ENCODE measurements at regions not wholly inside any gene's neighbourhood (a gene's known extent, or its start where the extent isn't known, plus 50 kb on each side); places are given as distances from the start of the nearest gene placed in this dataset.

GRCh38 chr3:154718053-154718452 is 288.1 kb upstream of the GPR149 start:
- DNase-seq: no peak
- TF ChIP-seq CTCF (IDR thresholded peaks at IDR 0.05) (no peak), POLR2A (IDR thresholded peaks at IDR 0.05) (no peak), POLR2AphosphoS5 (IDR thresholded peaks at IDR 0.05) (no peak)
- Histone ChIP-seq H3K27ac (no peak overlapping the region), H3K4me3 (no peak overlapping the region), H3K4me1 (no peaks in the 10 kb centered on the region), H3K36me3 (no peaks in the 10 kb centered on the region), H3K9me3 (no peaks in the 10 kb centered on the region), H3K27me3 (no peaks in the 10 kb centered on the region)
- intact Hi-C loops (cut with DNase I; ENCODE audit: low total_unique reads): no loop called here
- WGBS, 5 donors: 34 to 67% (median 59%) methylated on average over 1 of the region's 1 CpG

DNA sequence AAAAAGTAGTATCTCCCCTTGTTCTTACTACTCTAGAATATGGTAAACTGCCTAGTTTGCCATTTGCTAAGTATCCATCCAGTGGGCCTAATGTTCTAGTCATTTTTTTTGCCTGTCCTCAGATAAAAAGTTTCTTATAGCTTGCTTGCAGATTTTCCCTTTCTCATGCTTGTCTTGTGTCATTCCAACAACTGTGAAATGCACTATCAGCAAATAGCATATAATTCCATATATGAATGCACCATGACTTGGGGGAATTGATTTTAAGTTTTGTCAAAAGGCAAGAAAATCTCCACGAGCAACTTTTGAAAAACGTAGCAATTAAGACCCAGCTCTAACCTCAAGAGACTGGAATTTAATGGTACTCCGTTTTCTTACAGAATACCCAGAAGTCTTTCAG is 286.2 kb upstream of the GPR149 start:
- H3K9me3 ChIP-seq: no peaks in the 10 kb centered on the region
- H3K27ac ChIP-seq: no peak overlapping the region
- H3K4me1 ChIP-seq: no peaks in the 10 kb centered on the region
- WGBS, 5 donors: 83 to 91% (median 86%) methylated on average over 3 of the region's 3 CpGs
- H3K36me3 ChIP-seq: no peaks in the 10 kb centered on the region
- H3K4me3 ChIP-seq: no peak overlapping the region
- intact Hi-C loops (cut with DNase I; ENCODE audit: low total_unique reads): no loop called here
- TF ChIP-seq CTCF (IDR thresholded peaks at IDR 0.05): no peak
- TF ChIP-seq POLR2A (IDR thresholded peaks at IDR 0.05): no peak
- no peak for TF ChIP-seq POLR2AphosphoS5 (IDR thresholded peaks at IDR 0.05)
- no peak for TF ChIP-seq EP300 (IDR thresholded peaks at IDR 0.05)
- DNase-seq: no peak
- H3K27me3 ChIP-seq: no peaks in the 10 kb centered on the region

GRCh38 chr3:154708554-154708953 is 278.6 kb upstream of the GPR149 start:
- H3K4me1 ChIP-seq: no peaks in the 10 kb centered on the region
- no peaks in the 10 kb centered on the region for H3K27me3 ChIP-seq
- no peaks in the 10 kb centered on the region for H3K36me3 ChIP-seq
- 73 to 92% (median 86%) methylated on average over 1 of the region's 1 CpG for WGBS, 5 donors
- no peaks in the 10 kb centered on the region for H3K9me3 ChIP-seq
- intact Hi-C loops (cut with DNase I; ENCODE audit: low total_unique reads): no loop called here
- no peak overlapping the region for H3K4me3 ChIP-seq
- no peak overlapping the region for H3K27ac ChIP-seq
- no peak for DNase-seq
- TF ChIP-seq POLR2A (IDR thresholded peaks at IDR 0.05): no peak
- TF ChIP-seq EP300 (IDR thresholded peaks at IDR 0.05): no peak
- no peak for TF ChIP-seq CTCF (IDR thresholded peaks at IDR 0.05)
- no peak for TF ChIP-seq POLR2AphosphoS5 (IDR thresholded peaks at IDR 0.05)

- Histone ChIP-seq H3K27me3 (no peaks in the 10 kb centered on the region), H3K36me3 (no peaks in the 10 kb centered on the region), H3K9me3 (no peaks in the 10 kb centered on the region), H3K27ac (no peak overlapping the region), H3K4me1 (no peaks in the 10 kb centered on the region), H3K4me3 (no peak overlapping the region)
- WGBS, 5 donors: 90 to 96% (median 92%) methylated on average over 3 of the region's 3 CpGs
- DNase-seq: no peak
- TF ChIP-seq POLR2AphosphoS5 (IDR thresholded peaks at IDR 0.05) (no peak), CTCF (IDR thresholded peaks at IDR 0.05) (no peak), POLR2A (IDR thresholded peaks at IDR 0.05) (no peak), EP300 (IDR thresholded peaks at IDR 0.05) (no peak)
- intact Hi-C loops (cut with DNase I; ENCODE audit: low total_unique reads): no loop called here
Measured at GRCh38 chr3:154701055-154701454, 271.1 kb upstream of the GPR149 start.

DNA sequence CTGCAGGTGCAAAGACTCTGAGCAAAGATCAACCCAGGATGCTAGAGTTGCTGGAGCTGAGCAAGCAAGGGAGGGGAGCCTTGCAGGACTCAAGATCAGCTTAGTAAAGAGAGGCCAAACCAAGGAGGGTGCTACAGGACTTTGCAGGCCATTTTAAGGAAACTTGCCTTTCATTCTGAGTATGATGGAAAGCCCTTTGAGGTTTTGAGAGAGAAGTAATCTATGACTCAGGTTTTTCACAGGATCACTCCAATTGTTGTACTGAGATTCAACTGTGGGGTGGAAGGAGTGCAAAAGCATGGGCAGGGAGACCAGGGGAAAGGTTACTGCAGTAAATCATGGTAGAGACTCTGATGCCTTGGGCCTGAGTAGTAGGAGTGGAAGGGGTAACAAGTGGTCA is 260.4 kb upstream of the GPR149 start:
- Histone ChIP-seq H3K4me3 (no peak overlapping the region), H3K9me3 (no peaks in the 10 kb centered on the region), H3K4me1 (no peaks in the 10 kb centered on the region), H3K27me3 (no peaks in the 10 kb centered on the region), H3K36me3 (no peaks in the 10 kb centered on the region), H3K27ac (no peak overlapping the region)
- intact Hi-C loops (cut with DNase I; ENCODE audit: low total_unique reads): no loop called here
- DNase-seq: no peak
- TF ChIP-seq CTCF (IDR thresholded peaks at IDR 0.05) (no peak), POLR2AphosphoS5 (IDR thresholded peaks at IDR 0.05) (no peak), POLR2A (IDR thresholded peaks at IDR 0.05) (no peak), EP300 (IDR thresholded peaks at IDR 0.05) (no peak)

Data from stomach (tissue), 8 donors.